ENCODE measurements at regions not wholly inside any gene's neighbourhood (a gene's known extent, or its start where the extent isn't known, plus 50 kb on each side); places are given as distances from the start of the nearest gene placed in this dataset.

DNA sequence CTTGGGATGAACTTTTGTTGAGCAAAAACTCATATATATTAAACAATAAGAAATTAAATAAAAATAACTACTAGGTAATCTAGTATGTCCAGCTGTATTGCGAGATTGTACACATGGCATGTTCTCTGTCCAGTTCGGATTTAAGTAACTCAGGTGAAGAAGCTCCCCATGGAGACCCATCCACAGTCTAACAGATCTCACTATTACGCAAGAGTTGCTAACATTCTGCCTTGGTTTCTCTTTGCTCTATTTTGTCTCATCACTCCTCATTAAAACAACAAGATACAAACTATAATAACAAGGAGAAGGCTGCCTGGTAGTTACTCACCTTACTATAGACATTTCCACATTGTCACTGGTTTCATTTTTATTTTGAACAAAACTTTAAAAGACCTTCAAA lies 1372.3 kb upstream of the CELF2 start:
- Histone ChIP-seq H3K27me3 (no peaks in the 10 kb centered on the region), H3K27ac (no peak overlapping the region), H3K4me3 (no peak overlapping the region), H3K36me3 (no peaks in the 10 kb centered on the region), H3K9me3 (no peaks in the 10 kb centered on the region), H3K4me1 (no peaks in the 10 kb centered on the region)
- DNase-seq, result no peak
- TF ChIP-seq, protein P1, sequence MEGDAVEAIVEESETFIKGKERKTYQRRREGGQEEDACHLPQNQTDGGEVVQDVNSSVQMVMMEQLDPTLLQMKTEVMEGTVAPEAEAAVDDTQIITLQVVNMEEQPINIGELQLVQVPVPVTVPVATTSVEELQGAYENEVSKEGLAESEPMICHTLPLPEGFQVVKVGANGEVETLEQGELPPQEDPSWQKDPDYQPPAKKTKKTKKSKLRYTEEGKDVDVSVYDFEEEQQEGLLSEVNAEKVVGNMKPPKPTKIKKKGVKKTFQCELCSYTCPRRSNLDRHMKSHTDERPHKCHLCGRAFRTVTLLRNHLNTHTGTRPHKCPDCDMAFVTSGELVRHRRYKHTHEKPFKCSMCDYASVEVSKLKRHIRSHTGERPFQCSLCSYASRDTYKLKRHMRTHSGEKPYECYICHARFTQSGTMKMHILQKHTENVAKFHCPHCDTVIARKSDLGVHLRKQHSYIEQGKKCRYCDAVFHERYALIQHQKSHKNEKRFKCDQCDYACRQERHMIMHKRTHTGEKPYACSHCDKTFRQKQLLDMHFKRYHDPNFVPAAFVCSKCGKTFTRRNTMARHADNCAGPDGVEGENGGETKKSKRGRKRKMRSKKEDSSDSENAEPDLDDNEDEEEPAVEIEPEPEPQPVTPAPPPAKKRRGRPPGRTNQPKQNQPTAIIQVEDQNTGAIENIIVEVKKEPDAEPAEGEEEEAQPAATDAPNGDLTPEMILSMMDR (IDR thresholded peaks at IDR 0.05), result no peak
- no peak for TF ChIP-seq POLR2A (IDR thresholded peaks at IDR 0.05)

DNA sequence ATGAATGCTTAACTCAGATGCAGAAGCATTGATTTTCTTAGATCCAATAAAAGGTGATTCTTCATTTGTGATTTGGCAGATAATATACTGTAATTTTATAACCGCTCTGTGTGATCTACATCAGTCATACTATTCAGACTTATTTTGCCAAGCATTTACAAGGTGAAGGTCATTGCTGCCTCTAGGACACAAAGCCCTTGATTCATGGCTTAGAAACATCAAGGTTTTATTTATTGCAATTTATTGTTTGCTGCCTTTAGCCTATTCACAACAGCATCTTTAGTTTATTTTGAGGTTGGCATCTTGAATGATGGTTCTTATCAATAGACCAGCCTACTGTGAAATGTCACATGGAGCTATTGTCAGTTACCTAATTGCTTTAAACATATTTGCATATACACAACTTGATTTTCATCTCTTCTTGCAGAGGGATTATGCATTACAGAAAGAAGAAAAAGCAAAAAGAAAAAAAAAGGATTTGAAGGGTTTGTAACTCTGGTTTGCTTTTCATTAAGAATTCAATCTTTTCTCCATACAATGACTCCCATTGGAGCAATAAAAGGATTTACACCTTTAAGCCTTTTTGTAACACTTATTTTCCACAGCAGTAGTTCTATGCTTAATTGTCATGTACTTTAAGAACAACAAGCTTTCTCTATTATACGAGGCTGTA lies 1371.6 kb upstream of the CELF2 start:
- H3K36me3 ChIP-seq, result no peaks in the 10 kb centered on the region

DNA sequence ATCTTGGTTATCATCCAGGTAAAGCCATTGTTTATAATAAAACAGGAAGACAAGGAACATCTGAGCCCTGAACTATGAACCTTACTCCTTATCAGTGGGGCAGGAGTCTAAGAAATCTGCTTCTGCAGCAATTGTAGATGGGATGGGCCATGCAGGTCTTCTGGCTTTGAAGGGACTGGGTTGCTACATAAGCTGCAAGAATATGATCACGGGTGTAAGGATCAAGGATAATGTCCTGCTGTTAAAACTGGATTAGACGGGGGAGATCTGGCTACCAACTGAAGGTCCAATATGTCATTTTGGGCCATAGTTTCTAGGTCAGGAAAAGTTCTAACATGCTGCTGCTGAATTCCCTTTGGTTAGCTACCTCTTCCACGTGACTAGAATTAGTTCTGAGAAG lies 1363.4 kb upstream of the CELF2 start:
- TF ChIP-seq POLR2A (IDR thresholded peaks at IDR 0.05), result no peak
- TF ChIP-seq, protein P1 (IDR thresholded peaks at IDR 0.05), result no peak

More for the DNA sequence above, 1371.6 kb upstream of the CELF2 start:
- no peaks in the 10 kb centered on the region for H3K27me3 ChIP-seq
- no peak for TF ChIP-seq POLR2A (IDR thresholded peaks at IDR 0.05)
- TF ChIP-seq, protein P1 (IDR thresholded peaks at IDR 0.05), result no peak
- no peak overlapping the region for H3K4me3 ChIP-seq
- no peaks in the 10 kb centered on the region for H3K9me3 ChIP-seq
- no peaks in the 10 kb centered on the region for H3K4me1 ChIP-seq
- DNase-seq, result no peak
- H3K27ac ChIP-seq, result no peak overlapping the region

DNA sequence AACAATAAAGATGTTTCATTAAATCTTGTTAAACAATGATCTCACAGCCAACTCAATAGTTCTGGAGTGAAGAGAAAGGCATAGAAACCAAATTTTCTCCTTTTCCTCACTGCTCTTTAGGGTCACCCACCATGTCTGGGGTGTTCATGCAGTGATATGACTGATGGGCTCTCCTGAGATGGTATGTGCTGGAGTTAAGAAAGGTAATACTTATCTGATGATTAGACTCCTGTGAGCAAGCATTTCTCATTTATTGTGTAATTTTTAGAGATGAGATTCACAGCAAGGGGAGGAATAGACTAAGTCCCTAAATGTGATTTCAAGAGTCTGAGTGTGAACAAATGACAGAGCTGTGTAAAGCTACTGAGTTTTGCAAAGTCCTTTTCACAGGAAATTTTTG lies 1361.3 kb upstream of the CELF2 start:
- H3K4me3 ChIP-seq, result no peak overlapping the region
- H3K27me3 ChIP-seq, result no peaks in the 10 kb centered on the region
- no peak overlapping the region for H3K27ac ChIP-seq
- no peaks in the 10 kb centered on the region for H3K9me3 ChIP-seq
- H3K36me3 ChIP-seq, result no peaks in the 10 kb centered on the region
- DNase-seq, result no peak
- TF ChIP-seq POLR2A (IDR thresholded peaks at IDR 0.05), result no peak
- TF ChIP-seq, protein P1 (IDR thresholded peaks at IDR 0.05), result no peak
- no peaks in the 10 kb centered on the region for H3K4me1 ChIP-seq

More for the DNA sequence above, 1363.4 kb upstream of the CELF2 start:
- no peak for DNase-seq
- H3K4me3 ChIP-seq, result no peak overlapping the region
- H3K4me1 ChIP-seq, result no peaks in the 10 kb centered on the region
- H3K27ac ChIP-seq, result no peak overlapping the region
- H3K9me3 ChIP-seq, result no peaks in the 10 kb centered on the region
- no peaks in the 10 kb centered on the region for H3K36me3 ChIP-seq
- H3K27me3 ChIP-seq, result no peaks in the 10 kb centered on the region

DNA sequence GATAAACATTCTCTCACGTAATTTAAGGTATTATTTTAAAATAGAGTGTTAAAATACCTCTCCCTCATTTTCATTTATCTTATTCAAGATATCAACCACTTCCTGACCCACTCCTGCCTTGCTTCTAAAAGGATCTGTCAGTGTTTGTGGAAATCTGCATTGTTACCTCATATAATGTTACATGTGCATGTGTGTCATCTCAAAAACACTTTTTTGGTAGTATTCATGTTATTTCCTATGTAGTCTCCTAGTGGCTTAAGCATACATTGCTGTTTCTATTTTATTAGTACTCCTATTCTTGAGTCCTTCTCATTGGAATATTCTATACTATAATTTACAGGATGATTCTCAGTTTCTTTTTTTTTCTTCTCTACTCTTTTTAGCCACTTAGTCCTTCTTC lies 1360.7 kb upstream of the CELF2 start:
- no peak overlapping the region for H3K27ac ChIP-seq
- H3K4me1 ChIP-seq, result no peaks in the 10 kb centered on the region
- H3K9me3 ChIP-seq, result no peaks in the 10 kb centered on the region
- no peak overlapping the region for H3K4me3 ChIP-seq
- no peaks in the 10 kb centered on the region for H3K27me3 ChIP-seq
- H3K36me3 ChIP-seq, result no peaks in the 10 kb centered on the region
- TF ChIP-seq, protein P1 (IDR thresholded peaks at IDR 0.05), result no peak
- no peak for TF ChIP-seq POLR2A (IDR thresholded peaks at IDR 0.05)
- DNase-seq, result no peak

DNA sequence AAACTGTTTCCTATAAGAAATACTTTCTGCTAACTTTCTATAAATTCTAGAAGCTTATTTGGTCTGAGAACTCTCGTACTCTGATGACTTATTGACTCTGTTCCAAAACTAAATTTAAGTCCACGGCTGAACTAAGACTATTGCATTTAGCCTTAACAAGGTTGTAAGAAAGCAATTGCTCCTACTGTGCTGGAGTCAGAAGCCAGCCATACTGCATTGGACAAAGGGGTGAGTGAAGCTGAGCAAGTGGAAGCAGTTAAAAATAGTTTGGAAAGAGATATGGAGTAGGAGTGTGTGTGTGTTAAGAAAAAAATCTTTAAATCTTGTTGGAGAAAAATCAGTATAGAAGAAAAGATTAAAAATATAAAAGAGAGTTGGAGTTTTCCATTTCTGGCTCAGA lies 1360.1 kb upstream of the CELF2 start:
- H3K36me3 ChIP-seq, result no peaks in the 10 kb centered on the region
- H3K27ac ChIP-seq, result no peak overlapping the region
- H3K9me3 ChIP-seq, result no peaks in the 10 kb centered on the region
- TF ChIP-seq, protein P1 (IDR thresholded peaks at IDR 0.05), result no peak
- no peak for TF ChIP-seq POLR2A (IDR thresholded peaks at IDR 0.05)
- H3K4me1 ChIP-seq, result no peaks in the 10 kb centered on the region
- H3K27me3 ChIP-seq, result no peaks in the 10 kb centered on the region
- no peak overlapping the region for H3K4me3 ChIP-seq
- no peak for DNase-seq
